WTC11 (cell line): ENCODE measurements at regions not wholly inside any gene's neighbourhood (a gene's known extent, or its start where the extent isn't known, plus 50 kb on each side); places are given as distances from the start of the nearest gene placed in this dataset.

Experiments
- AFF4 ChIP-seq: sonication (generic); formaldehyde crosslinking; IDR thresholded peaks from 2 replicates; pipeline ENCODE4 v1.8.1; 2023; ENCODE audit warnings: mild to moderate bottlenecking, missing genetic modification reagents, borderline replicate concordance
- ATF3 ChIP-seq: sonication (generic); formaldehyde crosslinking; conservative IDR thresholded peaks from 2 replicates; pipeline ENCODE4 v1.8.1; 2022; ENCODE audit warnings: mild to moderate bottlenecking, missing genetic modification reagents
- ATF6 ChIP-seq: sonication (generic); formaldehyde crosslinking; IDR thresholded peaks from 2 replicates; pipeline ENCODE4 v1.8.1; 2023; ENCODE audit warnings: mild to moderate bottlenecking, missing genetic modification reagents
- IRF1 ChIP-seq: sonication (generic); formaldehyde crosslinking; IDR thresholded peaks from 2 replicates; pipeline ENCODE4 v1.8.0; 2023; ENCODE audit warnings: missing genetic modification reagents
- JAZF1 ChIP-seq: fragments of 250-450 bp; sonication (Bioruptor Pico); IDR thresholded peaks from 2 replicates; pipeline ENCODE4 v1.9.0; 2021; ENCODE audit warnings: moderate library complexity, mild to moderate bottlenecking, inconsistent platforms
- NR1H2 ChIP-seq: sonication (generic); formaldehyde crosslinking; IDR thresholded peaks from 2 replicates; pipeline ENCODE4 v1.9.0; 2021; ENCODE audit warnings: mild to moderate bottlenecking, moderate library complexity, missing genetic modification reagents
- NR2C2 ChIP-seq: sonication (generic); formaldehyde crosslinking; IDR thresholded peaks from 2 replicates; pipeline ENCODE4 v1.8.0; 2022; ENCODE audit warnings: mild to moderate bottlenecking, missing genetic modification reagents
- PRDM15 ChIP-seq: sonication (generic); formaldehyde crosslinking; IDR thresholded peaks from 2 replicates; pipeline ENCODE4 v1.8.0; 2022; ENCODE audit warnings: missing genetic modification reagents
- RORB ChIP-seq: fragments of 250-450 bp; sonication (Bioruptor Pico); IDR thresholded peaks from 2 replicates; pipeline ENCODE4 v1.9.0; 2021; ENCODE audit warnings: mild to moderate bottlenecking
- STAT6 ChIP-seq: sonication (generic); formaldehyde crosslinking; conservative IDR thresholded peaks from 2 replicates; pipeline ENCODE4 v1.8.1; 2023; ENCODE audit warnings: mild to moderate bottlenecking, low read depth, missing genetic modification reagents, moderate library complexity
- USF2 ChIP-seq: sonication (generic); formaldehyde crosslinking; IDR thresholded peaks from 2 replicates; pipeline ENCODE4 v1.8.1; 2023; ENCODE audit warnings: mild to moderate bottlenecking, missing genetic modification reagents, moderate library complexity
- ZNF121 ChIP-seq: sonication (generic); formaldehyde crosslinking; IDR thresholded peaks from 2 replicates; pipeline ENCODE4 v1.8.0; 2023; ENCODE audit warnings: missing genetic modification reagents
- ZNF219 ChIP-seq: sonication (generic); formaldehyde crosslinking; IDR thresholded peaks from 2 replicates; pipeline ENCODE4 v1.8.0; 2023; ENCODE audit warnings: missing genetic modification reagents, mild to moderate bottlenecking, borderline replicate concordance
- ZNF232 ChIP-seq: sonication (generic); formaldehyde crosslinking; IDR thresholded peaks from 2 replicates; pipeline ENCODE4 v1.8.0; 2022; ENCODE audit warnings: mild to moderate bottlenecking, missing genetic modification reagents
- ZNF512 ChIP-seq: sonication (generic); formaldehyde crosslinking; IDR thresholded peaks from 2 replicates; pipeline ENCODE4 v1.8.1; 2022; ENCODE audit warnings: missing genetic modification reagents, borderline replicate concordance

GRCh38 chr2:59342166-59342565 lies 1101.0 kb upstream of the FANCL start (continued):
- TF ChIP-seq ATF6 (CRISPR knock-in tag) (no peak), ZNF121 (CRISPR knock-in tag) (no peak), STAT6 (CRISPR knock-in tag) (no peak), ATF3 (CRISPR knock-in tag) (no peak), RORB (no peak), PRDM15 (CRISPR knock-in tag) (no peak), ZNF219 (no peak), NR1H2 (CRISPR knock-in tag) (no peak), ZNF232 (no peak), NR2C2 (no peak), IRF1 (CRISPR knock-in tag) (no peak), AFF4 (CRISPR knock-in tag) (no peak), ZNF512 (CRISPR knock-in tag) (no peak), USF2 (no peak), JAZF1 (CRISPR knock-in tag) (no peak)
